GM13976 (cell line): ENCODE measurements at regions not wholly inside any gene's neighbourhood (a gene's known extent, or its start where the extent isn't known, plus 50 kb on each side); places are given as distances from the start of the nearest gene placed in this dataset.

Source experiments
- DNase-seq: peaks from one replicate; pipeline ENCODE4 v3.0.0; 2012; ENCODE audit warnings: low spot score
- CTCF ChIP-seq: IDR thresholded peaks from 2 replicates; pipeline ENCODE4 v1.5.1; 2012; ENCODE audit warnings: borderline replicate concordance, mild to moderate bottlenecking; ENCODE audit not compliant: insufficient read depth; ENCODE audit errors: extremely low read depth, missing control alignments, control extremely low read depth
- in situ Hi-C: fragments of 300-500 bp; cut with MboI; formaldehyde crosslinking; loops from one replicate; pipeline ENCODE4 v1.12.0; 2022; ENCODE audit warnings: low sequenced_read_pairs, mixed read lengths, inconsistent platforms; ENCODE audit not compliant: unreplicated experiment

GRCh38 chr6:44530910-44531234 lies 143.4 kb downstream of the CDC5L start:
- DNase-seq: no peak
- in situ Hi-C loops: no loop called here
- no peak for TF ChIP-seq CTCF

- in situ Hi-C loops: no loop called here
- TF ChIP-seq CTCF: no peak
- no peak for DNase-seq
Measured at GRCh38 chr6:44531442-44532015, 144.0 kb downstream of the CDC5L start.

- in situ Hi-C loops: no loop called here
- DNase-seq: no peak
- TF ChIP-seq CTCF: no peak
Measured at GRCh38 chr6:44533421-44533820, 145.9 kb downstream of the CDC5L start.

- in situ Hi-C loops: no loop called here
- no peak for TF ChIP-seq CTCF
- DNase-seq: no peak
Measured at GRCh38 chr6:44534291-44534690, 146.8 kb downstream of the CDC5L start.

- no peak for DNase-seq
- in situ Hi-C loops: no loop called here
- no peak for TF ChIP-seq CTCF
Measured at GRCh38 chr6:44535446-44535845, 147.9 kb downstream of the CDC5L start.

GRCh38 chr6:44535967-44536366 lies 148.5 kb downstream of the CDC5L start:
- TF ChIP-seq CTCF: no peak
- in situ Hi-C loops: no loop called here
- no peak for DNase-seq

- DNase-seq: no peak
- in situ Hi-C loops: no loop called here
- no peak for TF ChIP-seq CTCF
Measured at GRCh38 chr6:44537306-44538049, 150.0 kb downstream of the CDC5L start.
